HG02588 (cell line): ENCODE measurements at regions not wholly inside any gene's neighbourhood (a gene's known extent, or its start where the extent isn't known, plus 50 kb on each side); places are given as distances from the start of the nearest gene placed in this dataset.
"Not testable (repeated sequence)": the region's sequence is repeated elsewhere in the genome, so short reads cannot be mapped to it uniquely, and the experiment has no call there.

Experiments
- ATAC-seq: cut with Tn5 transposase; IDR thresholded peaks from one replicate; pipeline ENCODE4 v1.9.1; 2021; ENCODE audit warnings: mild to moderate bottlenecking, moderate library complexity; ENCODE audit not compliant: unreplicated experiment

GRCh38 chr12:58009405-58010195 lies 68.2 kb downstream of the ATP23 start:
- ATAC-seq = no peak

- no peak for ATAC-seq
These were observed 70.3 kb downstream of the ATP23 start for GRCh38 chr12:58011676-58012075.

GRCh38 chr12:58022379-58023020 lies 81.1 kb downstream of the ATP23 start:
- ATAC-seq = not testable (repeated sequence)

GRCh38 chr12:58025431-58025830 lies 84.1 kb downstream of the ATP23 start:
- no peak for ATAC-seq

- no peak for ATAC-seq
These were observed 85.1 kb downstream of the ATP23 start for GRCh38 chr12:58026426-58026825.

- ATAC-seq = no peak
These were observed 85.8 kb downstream of the ATP23 start for GRCh38 chr12:58026897-58027891.

- ATAC-seq = no peak
These were observed 86.9 kb downstream of the ATP23 start for GRCh38 chr12:58028294-58028693.

- ATAC-seq = no peak
These were observed 87.9 kb downstream of the ATP23 start for GRCh38 chr12:58029260-58029659.

- ATAC-seq = no peak
These were observed 89.4 kb downstream of the ATP23 start for GRCh38 chr12:58030566-58031279.

- no peak for ATAC-seq
These were observed 90.8 kb downstream of the ATP23 start for GRCh38 chr12:58032156-58032555.

GRCh38 chr12:58033831-58034230 lies 92.5 kb downstream of the ATP23 start:
- no peak for ATAC-seq

- no peak for ATAC-seq
These were observed 92.9 kb downstream of the ATP23 start for GRCh38 chr12:58034311-58034710.

- no peak for ATAC-seq
These were observed 93.3 kb downstream of the ATP23 start for GRCh38 chr12:58034712-58035111.

GRCh38 chr12:58041441-58041840 lies 100.1 kb downstream of the ATP23 start:
- ATAC-seq = no peak

GRCh38 chr12:58044966-58045365 lies 103.6 kb downstream of the ATP23 start:
- ATAC-seq = no peak

GRCh38 chr12:58046271-58046670 lies 104.9 kb downstream of the ATP23 start:
- no peak for ATAC-seq

- ATAC-seq = no peak
These were observed 110.0 kb downstream of the ATP23 start for GRCh38 chr12:58051378-58051777.

- no peak for ATAC-seq
These were observed 123.3 kb downstream of the ATP23 start for GRCh38 chr12:58064666-58065065.

- ATAC-seq = no peak
These were observed 124.9 kb downstream of the ATP23 start for GRCh38 chr12:58066296-58066695.

- ATAC-seq = no peak
These were observed 126.4 kb downstream of the ATP23 start for GRCh38 chr12:58067610-58068387.
